22Rv1 (cell line): ENCODE measurements at regions not wholly inside any gene's neighbourhood (a gene's known extent, or its start where the extent isn't known, plus 50 kb on each side); places are given as distances from the start of the nearest gene placed in this dataset.

Experiments used
- H3K27ac ChIP-seq: fragments of 450-650 bp; 2 replicates; pipeline ENCODE4 v1.5.1; 2017
- ZFX ChIP-seq: fragments of 450-650 bp; IDR thresholded peaks from 2 replicates; pipeline ENCODE4 v1.6.1; 2017; ENCODE audit warnings: antibody characterized with exemption, borderline replicate concordance
- TF ChIP-seq, protein P1 (sequence below): fragments of 450-650 bp; IDR thresholded peaks from 2 replicates; pipeline ENCODE4 v1.5.1; 2017; ENCODE audit warnings: mild to moderate bottlenecking

DNA sequence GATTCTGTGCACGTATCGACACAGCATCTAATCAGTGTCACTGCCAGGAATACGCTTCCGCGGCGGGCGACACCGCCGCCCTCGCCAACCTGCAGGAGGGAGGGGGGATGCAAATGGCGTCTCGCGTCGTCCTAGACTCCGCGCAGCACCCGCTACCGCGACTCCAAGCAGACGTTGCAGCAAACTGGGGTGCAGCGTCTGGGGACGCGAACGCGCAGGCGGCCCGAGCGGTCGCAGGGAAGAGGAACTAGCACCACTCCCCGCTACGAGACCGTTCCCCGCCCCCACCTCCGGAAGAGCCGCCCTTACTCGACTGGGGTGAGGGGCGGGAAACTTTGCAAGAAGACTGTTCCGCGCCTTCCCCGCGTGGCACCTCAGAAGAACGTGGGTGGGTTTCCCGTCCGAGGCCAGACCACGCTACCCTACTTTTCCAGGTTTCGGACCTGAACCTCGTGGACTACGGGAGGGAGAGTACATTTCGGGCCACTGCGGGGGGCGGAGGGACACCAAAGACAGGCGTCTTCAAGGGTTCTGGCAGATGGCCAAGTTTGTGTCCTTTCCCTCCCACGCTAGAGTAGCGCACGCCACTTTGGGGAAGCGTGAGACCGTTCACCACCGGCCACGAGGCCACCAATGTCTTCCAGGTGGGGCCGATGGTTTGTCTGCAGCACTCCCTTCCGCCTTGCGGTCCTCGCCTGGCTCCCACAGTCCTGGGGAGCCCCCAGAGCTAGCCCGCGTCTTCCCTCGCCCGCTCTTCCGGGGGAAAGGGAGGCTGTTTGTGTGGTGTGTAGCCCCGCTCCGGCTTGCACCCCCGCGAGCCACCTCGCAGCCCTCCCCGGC lies 78.0 kb upstream of the BCOR start:
- TF ChIP-seq, protein P1, sequence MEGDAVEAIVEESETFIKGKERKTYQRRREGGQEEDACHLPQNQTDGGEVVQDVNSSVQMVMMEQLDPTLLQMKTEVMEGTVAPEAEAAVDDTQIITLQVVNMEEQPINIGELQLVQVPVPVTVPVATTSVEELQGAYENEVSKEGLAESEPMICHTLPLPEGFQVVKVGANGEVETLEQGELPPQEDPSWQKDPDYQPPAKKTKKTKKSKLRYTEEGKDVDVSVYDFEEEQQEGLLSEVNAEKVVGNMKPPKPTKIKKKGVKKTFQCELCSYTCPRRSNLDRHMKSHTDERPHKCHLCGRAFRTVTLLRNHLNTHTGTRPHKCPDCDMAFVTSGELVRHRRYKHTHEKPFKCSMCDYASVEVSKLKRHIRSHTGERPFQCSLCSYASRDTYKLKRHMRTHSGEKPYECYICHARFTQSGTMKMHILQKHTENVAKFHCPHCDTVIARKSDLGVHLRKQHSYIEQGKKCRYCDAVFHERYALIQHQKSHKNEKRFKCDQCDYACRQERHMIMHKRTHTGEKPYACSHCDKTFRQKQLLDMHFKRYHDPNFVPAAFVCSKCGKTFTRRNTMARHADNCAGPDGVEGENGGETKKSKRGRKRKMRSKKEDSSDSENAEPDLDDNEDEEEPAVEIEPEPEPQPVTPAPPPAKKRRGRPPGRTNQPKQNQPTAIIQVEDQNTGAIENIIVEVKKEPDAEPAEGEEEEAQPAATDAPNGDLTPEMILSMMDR, result no peak
- no peak for TF ChIP-seq ZFX
- H3K27ac ChIP-seq, result peak overlapping the region; percentile 97

DNA sequence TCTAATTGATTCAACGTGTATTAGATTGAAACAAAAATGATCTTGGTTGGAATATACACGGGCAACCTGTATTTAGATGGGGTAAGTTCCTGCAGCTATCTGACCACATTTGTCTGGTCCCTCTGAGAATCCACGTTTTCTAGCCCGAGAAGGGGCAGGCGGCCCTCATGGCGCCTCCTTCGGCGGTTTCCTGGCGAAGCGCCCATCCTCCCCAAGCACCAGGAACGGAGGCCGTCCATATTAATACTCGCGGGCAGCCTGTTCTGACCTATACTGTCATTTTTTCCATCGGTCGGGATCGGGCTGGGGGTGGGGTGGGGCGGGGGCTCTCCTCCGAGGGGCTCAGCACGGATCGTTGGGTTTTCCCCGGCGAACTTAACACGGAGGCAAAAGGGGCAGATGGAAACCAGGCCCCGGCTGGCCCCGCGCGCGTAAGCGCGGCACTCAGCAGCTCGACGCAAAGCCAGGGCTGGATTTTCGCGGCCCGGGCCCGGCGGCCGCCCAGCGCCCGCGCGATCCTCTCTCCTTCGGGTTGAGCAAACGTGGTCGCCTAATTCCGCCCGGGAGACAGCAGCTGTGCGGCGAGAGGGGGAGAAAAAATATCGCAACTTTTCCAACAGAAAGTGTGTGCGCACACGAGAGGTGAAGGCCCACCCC lies 77.2 kb upstream of the BCOR start:
- no peak for TF ChIP-seq ZFX
- TF ChIP-seq, protein P1, result no peak
- H3K27ac ChIP-seq, result peak overlapping the region; percentile 97

DNA sequence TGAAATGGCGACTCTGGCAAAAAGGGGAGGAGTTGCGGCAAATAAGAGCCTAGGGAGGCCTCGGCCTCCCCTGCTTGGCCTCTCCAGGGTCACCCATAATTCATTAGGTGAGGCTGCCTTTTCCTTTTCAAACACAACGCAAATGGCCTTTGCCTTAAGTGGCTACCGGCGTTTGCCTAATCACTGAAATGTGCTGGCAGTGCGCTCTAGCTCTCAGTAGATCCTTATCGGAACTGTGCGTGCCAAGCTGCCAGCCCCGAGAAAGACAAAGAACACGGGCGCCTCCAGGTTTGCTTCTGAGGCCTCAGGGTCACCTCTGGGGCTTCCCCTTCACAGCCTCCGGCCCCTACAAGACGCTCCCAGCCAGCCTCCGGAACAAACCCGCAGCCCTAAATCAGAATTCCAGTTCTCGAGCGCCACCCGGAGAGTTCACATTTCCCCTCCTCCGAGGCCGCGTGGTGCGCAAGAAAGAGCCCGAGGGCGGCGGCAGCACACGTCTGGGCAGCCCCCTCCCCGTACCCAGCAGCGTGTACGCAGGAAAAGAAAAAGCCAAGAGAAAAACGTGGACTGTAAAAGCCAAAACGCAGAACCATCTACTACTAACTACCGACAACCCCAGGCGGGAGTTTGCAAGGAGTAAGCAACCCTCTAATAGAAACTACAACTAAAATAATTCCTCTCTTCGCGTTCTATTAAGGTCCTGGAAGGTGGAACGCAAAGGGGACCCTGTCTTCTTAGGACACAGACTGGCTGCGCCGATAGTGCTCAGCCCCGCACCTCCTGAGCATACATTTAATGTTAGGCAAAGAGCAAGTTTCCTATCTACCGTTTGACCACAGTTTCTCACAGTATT lies 76.5 kb upstream of the BCOR start:
- peak overlapping the region; percentile 97 for H3K27ac ChIP-seq
- TF ChIP-seq ZFX, result no peak
- TF ChIP-seq, protein P1, result peak; percentile 15; the same call in 1 of the 2 replicates

DNA sequence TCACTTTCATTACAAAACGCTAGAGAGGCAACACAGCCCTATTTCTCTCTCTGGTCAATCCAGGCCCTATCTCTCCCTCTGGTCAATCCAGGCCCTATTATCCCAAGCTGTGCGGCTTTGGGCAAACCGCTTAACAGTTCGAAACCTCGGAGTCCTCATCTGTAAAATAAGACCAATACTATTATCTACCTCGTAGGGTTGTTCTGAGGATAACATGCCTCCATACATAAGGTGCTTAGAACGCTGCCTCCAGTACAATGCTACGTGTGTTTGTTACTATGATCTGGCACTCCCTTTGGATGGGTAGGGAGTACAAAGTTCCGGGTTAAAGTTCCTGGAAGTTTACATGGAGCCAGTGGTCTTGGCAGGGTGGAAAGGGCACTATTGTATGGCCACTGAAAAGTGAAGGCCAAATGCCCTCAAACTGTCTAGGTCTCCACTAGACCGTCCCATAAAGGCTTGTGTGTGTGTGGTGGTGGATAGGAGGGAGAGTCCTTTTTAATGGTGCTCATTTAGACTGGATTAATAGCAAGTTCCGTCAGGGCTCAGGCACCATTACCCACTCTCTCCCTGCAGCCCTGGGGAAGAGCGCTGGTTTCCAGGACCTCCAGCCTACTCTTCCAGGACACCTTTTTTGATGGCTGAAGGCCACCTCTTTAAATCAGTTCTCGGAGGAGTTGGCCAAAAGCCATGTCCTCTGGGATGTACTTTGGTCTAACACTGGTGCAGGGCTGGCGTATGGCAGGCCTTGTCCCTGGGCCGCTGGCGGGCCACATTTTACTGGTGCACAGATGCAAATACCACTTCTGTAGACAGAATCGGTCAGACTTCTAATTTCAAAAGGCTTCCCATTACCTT lies 75.6 kb upstream of the BCOR start:
- TF ChIP-seq, protein P1, result no peak
- TF ChIP-seq ZFX, result no peak
- peak overlapping the region; percentile 97 for H3K27ac ChIP-seq

DNA sequence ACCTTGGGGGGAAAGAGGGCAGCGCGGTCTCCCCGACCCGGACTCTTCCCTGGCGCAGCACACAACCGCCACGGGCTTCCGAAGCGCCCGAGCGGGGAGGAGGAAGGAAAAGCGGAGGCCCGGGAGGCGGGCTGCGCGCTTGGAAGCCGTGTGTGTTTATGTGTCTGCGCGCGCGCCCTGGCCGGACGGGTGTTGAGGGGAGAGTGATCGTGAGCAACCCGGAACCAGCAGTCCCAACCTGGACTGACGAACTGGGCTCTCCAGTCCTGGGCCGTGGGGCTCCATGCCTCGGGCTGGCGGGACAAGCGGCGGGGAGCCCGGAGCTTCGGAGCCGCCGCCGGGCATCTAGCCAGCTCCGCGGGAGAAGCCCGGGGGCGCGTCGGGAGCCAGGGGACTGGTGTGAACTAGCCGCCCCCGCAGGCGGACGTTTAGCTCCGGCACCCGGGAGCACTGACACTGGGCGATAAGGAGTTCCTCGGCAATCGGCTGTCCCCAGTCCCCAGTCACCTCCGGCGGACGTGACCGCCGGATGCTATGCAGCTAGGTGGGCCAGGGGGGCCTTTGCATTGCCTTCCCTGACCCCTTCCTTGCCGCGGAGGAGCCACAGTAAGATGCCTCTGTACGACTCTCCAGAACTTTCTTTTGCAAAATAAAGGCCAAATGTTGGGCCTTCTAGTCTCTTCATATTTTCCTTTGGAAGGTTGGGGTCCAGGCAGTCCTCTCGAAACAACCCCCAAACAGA lies 74.8 kb upstream of the BCOR start:
- H3K27ac ChIP-seq, result peak overlapping the region; percentile 97
- TF ChIP-seq, protein P1, result no peak
- no peak for TF ChIP-seq ZFX
